G401 (cell line): ENCODE measurements at regions not wholly inside any gene's neighbourhood (a gene's known extent, or its start where the extent isn't known, plus 50 kb on each side); places are given as distances from the start of the nearest gene placed in this dataset.

Source experiments
- DNase-seq: peaks from one replicate; pipeline ENCODE4 v3.0.0-alpha.2; 2015; ENCODE audit warnings: low spot score
- in situ Hi-C: cut with HindIII; loops from 2 replicates; pipeline ENCODE4 v1.10.0; 2016; ENCODE audit warnings: low sequenced_read_pairs, mixed read lengths

DNA sequence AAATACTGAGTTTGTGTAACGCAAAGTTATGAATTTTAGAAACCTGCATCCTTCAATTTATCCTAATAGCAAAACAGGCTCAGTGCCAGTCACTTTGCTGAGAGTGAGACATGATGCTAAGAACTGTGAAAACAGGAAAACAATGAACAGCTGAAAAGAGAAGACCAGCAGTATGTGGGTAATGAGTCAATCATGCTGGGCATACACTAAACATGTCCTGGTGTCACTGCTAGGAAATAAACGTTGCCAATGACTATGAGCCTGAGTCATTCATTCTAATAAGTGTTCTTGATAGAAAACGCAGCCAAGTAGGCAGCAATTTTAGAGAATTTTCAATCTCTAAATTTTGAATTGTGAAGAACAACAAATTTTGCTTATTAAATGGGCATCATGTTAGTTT is 237.3 kb downstream of the GALR1 start:
- in situ Hi-C loops = no loop called here
- DNase-seq = no peak

DNA sequence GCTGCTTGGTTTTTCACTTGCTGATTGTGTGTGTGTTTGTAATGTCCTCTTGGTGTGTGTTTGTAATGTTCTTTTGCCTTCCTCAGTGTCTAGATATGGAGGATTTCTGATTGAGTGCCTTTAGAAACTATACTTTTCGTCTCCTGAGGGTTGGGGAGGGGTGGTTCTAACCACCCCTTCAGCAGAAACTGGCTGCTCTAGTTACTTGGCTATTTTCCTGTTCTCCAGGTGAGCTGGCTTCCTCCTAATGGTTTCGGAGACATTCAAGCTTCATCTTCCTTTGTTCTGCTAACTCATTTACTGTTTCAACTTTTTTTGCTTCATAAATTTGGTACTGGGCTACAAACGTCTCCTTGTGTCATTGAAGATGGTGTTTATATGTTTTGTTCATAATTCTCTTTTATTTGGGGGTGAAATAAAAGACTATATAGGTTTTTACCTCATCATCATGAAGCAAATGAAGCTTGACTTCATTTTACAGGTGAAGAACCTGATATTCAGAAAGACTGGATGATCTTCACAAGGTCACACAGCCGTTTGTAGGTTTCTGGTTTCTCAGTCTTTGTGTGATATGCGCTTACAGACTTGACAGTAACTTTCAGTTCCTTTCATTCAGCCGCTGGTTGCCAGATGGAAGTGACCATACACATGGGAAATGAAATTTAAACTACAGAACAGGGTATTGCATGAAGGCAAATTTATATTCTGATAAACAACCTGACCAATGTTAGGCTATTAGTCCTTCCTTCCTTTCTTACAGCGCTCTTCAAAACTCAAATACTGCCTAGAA is 238.5 kb downstream of the GALR1 start:
- no peak for DNase-seq
- in situ Hi-C loops = no loop called here

DNA sequence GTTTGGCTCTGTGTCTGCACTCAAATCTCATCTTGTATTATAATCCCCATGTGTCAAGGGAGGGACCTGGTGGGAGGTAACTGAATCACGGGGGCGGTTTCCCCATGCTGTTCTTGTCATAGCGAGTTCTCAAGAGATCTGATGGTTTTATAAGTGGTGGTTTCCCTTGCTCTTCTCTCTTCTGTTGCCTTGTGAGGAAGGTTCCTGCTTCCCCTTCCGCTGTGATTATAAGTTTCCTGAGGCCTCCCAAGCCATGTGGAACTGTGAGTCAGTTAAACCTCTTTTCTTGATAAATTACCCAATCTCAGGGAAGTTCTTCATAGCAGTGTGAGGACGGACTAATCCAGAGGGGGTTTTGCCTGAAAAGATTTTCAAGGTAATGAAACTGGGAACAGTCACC is 245.4 kb downstream of the GALR1 start:
- no peak for DNase-seq
- in situ Hi-C loops = no loop called here

DNA sequence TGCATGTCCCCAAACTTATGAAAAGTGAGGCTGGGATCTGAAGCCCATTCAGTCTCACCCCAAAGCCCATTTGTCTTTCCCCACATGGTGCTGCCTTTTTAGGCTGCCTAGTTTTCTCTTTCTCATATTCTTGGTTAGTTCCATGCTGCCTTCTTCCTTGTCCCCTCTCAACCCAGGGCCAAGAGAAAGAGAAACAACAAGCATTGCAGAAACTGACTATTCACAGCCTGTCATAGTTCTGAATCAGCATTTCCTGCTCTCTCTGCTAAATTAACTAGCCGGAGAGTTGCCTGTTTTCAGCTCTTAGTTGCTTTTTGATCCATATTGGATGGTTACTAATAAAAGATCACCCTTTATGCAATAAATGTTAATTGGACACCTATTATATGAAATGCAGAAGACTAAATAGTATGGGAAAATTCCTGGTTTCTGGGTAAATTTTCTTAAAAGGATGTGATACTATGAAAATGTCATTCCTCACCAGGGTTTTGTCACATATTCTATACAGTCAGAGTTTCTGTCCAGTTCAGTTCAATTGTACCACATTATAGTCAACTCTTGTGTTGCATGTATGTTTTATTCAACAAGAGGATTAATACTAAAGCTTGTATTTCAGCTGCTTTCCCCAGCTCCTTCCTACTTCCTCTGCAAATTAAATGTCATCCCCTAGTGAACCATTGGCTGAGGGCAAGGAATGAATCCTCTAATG is 246.5 kb downstream of the GALR1 start:
- DNase-seq = no peak
- in situ Hi-C loops = no loop called here

DNA sequence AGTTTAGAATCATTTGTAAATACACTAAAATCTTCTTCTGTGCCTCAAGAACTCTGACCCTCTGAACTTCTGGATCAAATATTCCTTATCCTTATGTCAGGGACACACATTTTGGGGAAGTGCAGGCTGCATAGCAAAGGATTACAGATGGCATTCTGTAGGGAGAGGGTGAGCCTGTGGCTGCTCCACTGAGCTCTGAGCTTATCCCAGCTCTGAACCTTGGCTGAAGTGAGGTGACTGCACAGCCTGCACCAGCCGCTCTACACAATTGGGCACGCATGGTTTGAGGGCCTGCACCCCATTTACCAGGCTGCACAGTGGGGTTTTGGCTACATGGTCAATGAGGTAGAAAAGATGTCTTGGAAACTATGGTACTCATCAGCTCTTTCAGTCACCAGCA is 251.6 kb downstream of the GALR1 start:
- no peak for DNase-seq
- in situ Hi-C loops = no loop called here

DNA sequence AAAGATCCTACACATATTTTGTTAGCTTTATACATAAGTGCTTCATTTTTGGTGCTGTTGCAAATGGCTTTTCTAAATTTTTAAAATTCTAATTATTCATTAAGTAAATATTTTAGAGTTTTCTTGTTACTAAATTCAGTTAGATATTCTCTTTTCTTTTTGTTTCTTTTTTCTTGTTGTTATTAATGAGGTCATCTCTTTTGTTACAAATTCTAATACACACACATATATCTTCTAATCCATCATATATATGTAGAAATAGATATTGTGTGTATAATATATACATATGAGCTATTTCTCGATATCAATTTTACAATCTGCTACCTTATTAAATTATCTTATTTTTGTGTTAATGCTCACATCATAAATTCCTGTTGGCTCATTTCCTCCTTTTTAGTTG is 255.9 kb downstream of the GALR1 start:
- DNase-seq = no peak
- in situ Hi-C loops = no loop called here

DNA sequence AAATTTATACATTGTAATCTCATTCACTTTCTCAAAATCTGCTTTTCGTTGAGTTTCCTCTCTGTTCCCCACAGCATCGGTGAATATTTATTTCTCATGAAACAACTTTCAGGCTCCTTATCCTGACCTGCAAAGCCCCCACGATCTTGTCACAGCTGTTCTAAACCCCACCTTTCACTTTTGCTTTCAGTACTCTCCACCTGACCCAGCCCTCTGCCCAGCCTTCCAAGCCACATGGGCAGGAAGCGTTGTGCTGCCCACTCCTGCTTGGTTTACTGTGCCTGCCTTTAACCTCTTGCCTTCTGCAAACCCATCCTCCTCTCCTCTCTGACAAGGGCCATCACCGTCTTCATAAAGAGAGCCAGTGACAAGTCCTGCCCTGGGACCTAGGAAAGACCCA is 262.5 kb downstream of the GALR1 start:
- no peak for DNase-seq
- in situ Hi-C loops = no loop called here

DNA sequence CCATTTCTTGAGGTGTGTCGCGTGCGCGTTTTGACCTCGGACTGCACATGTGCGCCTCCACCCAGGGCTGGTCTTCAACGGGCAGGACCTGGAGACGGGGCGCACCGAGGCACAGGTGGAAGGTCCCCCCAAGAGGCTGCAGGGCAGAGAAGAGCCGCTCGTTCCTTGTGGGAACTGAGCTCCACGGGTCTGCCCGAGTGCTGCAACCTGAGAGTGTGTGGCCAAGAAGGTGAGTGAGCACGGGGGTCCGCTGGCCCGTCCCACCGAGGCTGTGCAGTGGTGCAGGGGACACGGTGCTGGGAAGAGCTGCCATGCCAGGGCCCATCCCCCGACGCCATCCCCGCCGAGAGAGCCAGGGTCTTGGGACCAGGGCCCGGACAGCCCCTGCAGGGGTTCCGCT is 268.3 kb downstream of the GALR1 start:
- in situ Hi-C loops = no loop called here

DNA sequence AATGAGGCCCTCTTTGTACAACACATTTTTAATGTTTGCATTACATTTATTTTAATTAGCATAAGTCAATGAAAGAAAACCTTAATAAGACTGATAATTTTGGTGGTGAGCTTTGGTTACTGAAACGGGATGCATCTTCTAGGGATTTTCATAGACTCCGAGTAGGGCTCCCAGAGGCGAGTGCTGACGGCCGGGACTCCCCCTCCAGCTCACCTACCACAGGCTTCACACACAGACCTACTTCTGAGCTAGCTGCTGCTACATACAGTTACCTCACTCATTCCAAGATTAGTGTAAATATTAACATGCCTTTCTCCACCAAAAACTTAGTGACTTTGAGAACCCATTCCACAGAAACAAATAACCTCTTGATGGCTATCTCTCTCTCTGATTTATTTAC is 271.1 kb downstream of the GALR1 start:
- DNase-seq = no peak
- in situ Hi-C loops = no loop called here

More for the DNA sequence above, 268.3 kb downstream of the GALR1 start:
- no peak for DNase-seq

DNA sequence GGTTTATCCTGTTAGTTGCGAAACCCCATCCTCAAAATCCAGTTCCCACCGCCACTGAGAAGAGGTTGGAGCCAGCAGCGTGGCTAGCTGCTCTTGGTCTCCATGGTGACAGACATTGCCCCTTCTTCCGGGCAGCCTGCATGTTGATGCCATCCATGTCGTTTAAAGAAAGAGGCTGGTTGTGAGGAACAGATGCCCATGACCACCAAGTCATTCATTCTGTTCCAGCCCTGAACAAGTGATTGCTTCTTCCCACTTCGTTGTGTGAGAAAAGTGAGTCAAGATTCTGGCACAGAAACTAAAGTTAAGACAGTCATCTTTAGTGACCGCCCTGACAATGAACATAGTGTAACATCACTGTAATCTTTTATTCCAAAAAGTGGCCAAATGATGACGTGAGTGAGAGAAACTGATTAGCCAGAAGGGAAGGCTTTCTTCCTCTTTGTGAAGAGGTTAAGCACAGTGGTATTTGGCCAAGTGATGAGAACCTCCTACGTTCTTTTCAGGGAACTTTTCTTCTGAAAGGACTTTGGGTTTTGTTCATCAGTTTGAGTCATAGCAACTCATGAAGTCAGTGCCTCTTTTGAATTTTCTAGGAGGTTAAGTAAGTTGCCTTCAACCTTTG is 272.5 kb downstream of the GALR1 start:
- DNase-seq = no peak
- in situ Hi-C loops = no loop called here

DNA sequence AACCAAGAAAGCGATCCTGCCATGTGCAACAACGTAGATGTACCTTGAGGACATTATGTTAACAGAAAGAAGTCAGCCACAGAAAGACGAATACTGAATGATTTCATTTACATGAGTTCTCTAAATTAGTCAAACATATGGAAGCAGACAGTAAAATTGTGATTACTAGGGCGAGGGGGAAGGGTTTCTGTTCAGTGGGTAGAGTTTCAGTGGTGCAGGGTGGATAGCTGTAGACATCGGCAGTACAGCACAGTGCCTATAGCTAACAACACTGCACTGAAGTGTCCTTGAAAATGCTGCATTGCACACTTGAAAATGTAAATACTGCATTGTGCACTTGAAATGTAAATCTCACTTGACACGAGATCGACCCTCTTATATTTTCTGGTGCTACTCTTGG is 275.3 kb downstream of the GALR1 start:
- DNase-seq = no peak
- in situ Hi-C loops = no loop called here

DNA sequence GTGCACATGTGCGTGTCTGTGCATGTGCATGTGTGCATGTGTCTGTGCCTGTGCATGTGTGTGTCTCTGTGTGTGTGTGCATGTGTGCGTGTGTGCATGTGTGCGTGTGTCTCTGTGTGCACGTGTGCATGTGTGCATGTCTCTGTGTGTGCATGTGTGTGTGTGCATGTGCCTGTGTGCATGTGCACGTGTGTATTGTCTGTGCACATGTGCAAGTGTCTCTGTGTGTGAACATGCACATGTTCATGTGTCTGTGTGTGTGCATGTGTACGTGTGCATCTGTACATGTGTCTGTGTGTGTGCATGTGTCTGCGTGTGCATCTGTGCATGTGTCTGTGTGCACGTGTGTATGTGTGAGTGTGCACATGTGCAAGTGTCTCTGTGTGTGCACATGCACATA is 277.3 kb downstream of the GALR1 start:
- DNase-seq = no peak
- in situ Hi-C loops = no loop called here

DNA sequence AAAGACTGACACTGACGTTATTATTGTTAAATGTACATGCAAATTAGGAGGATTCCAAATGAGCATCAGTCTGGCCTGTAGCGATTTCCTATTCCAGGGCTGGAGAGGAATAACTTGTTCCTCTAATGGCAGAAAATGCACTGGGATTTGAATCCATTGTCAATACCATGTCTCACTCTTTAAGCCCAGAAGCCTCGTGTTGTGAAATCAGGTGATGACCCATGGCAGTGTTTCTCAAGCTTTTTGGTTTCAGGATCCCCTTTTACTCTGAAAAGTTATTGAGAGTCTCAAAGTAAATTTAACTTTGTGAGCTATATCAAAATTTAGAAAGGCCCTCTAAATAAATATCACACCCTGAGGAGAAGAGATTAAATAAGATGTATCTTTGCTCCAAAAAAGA is 279.2 kb downstream of the GALR1 start:
- in situ Hi-C loops = no loop called here
- DNase-seq = no peak

DNA sequence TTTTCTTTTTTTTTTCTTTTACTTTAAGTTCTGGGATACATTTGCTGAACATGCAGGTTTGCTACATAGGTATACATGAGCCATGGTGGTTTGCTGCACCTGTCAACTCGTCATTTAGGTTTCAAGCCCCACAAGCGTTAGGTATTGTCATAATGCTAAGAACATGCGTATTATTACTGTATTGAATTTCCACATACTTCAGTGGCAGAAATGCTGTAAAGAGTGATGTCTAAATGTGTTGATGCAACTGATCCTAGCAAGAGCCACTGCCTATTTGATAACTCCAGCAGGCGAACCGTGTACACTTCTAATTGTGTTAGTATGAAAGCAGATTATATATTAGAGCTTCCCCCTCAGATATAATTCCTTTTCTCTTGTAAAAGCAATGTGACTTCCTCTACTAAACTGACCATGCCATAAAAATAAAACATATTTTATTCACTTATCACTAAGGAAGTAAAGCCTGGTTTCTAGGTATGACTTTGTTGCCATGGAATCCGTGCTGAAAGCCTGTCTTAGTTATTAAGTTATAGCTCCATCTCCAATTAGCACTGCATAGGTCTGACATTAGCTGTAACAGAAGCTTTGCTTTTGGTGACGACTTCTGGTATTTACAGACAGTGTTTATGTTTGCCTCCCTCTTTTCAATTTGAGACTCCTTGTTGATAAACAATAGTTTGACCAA is 280.0 kb downstream of the GALR1 start:
- in situ Hi-C loops = no loop called here

DNA sequence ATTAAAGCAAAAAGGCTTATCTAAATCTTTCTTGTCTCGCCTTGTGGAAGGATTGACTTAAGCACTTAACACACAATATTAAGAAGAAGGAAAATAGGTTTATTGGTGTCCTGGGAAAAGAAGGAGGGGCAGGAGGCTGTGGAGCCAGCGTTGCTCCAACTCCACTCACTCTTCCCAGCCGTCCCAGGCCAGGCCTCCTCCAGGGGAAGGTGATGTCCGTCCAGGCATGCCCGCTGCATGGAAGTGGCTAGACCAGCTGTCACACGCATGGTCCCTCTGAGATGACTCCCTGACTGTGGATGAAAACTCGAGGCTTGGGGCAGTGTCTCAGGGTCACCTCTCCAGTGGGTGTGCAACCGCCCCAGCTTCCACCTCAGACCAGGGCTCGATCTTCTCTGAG is 281.1 kb downstream of the GALR1 start:
- in situ Hi-C loops = no loop called here
- DNase-seq = no peak

More for the DNA sequence above, 280.0 kb downstream of the GALR1 start:
- no peak for DNase-seq

DNA sequence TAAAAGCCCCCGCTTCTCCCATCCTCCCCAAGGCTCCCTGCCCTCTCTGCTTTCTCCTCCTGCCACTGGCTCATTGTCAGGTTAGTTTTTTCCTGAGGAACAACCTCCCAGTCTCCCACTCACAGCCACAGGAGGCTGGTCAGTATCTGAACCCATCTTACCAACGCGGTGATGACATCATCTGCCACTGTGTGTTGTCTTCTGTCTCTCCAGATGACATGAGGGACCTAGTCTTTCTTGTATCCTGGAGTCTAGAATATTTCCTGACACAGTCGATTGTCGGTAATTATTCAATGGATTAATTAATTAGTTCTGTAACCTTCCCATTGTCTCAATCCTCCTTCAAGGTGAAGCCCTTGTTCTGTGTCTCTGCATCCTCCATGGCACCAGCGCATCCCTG is 290.2 kb downstream of the GALR1 start:
- DNase-seq = no peak
- in situ Hi-C loops = no loop called here

DNA sequence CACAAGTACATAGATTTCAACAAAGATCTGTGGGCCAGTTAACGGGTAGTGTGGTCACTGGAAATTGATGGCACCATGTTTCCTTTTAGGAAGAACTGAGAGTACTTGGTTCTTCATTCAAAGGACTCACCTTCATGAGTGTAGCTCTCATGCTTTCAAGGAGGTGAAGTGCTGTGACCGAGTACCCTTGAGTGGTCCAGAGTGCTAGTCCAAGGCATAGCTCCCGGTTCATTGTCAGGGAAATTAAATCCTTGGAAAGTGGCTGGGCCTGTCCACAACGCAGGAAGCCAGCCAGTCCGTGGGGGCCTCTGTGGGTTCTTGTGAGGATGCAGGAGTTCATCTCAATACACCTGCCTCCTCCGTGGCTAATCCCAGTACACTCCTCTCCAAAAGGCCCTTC is 295.1 kb downstream of the GALR1 start:
- no peak for DNase-seq
- in situ Hi-C loops = no loop called here

DNA sequence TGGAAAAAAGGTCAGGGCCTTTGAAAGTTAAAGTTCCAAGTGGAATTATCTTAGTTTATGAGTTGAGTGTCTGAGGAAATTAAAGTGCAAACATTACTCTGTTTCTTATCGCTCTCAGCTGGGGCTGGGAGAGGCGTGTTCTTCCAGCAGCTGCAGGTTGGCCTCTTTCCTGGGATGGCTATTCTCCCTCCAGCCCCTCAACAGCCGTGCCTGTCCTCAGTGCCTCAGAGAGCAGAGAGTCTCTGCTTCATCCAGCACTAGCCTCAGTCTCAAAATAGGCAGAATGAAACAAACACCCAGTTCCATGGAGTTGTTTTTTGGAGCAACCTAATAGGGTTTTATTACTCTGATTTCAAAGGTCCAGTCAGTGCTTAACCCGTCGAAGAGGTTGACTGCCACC is 298.1 kb downstream of the GALR1 start:
- no peak for DNase-seq
- in situ Hi-C loops = no loop called here

DNA sequence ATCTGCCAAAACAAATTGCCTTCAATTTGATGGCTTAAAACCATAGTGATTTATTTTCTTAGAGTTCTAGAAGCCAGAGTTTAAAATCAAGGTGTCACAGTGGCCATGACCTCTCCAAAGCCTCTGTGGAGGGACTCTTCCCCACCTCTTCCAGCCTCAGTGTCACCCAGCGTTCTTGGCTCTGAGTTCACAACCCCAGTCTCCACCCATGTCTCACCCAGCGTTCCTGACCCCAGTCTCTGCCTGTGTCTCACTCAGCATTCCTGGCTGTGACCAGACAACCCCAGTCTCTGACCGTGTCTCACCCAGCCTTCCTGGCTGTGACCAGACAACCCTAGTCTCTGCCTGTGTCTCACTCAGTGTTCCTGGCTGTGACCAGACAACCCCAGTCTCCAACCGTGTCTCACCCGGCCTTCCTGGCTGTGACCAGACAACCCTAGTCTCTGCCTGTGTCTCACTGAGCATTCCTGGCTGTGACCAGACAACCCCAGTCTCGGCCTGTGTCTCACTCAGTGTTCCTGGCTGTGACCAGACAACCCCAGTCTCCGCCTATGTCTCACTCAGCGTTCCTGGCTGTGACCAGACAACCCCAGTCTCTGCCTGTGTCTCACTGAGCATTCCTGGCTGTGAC is 299.3 kb downstream of the GALR1 start:
- in situ Hi-C loops = no loop called here
- no peak for DNase-seq

DNA sequence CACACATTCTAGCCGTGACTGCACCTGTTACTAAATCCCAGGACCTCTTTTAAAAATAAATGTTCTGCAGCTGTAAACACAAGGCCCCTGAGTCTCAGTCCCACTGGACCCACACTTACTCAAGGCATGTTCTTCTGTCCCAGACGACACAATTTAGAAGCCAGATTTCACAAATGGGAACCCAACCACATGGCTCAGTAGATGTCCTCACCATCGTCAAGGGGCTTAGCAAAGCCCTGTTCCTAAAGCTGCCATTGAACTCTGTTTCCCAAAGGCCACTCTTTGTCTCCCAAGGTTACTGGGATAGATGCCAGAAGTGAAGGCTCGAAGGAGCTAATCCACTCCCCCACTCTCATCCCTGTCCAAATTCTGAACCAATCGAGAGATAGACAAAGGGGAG is 301.0 kb downstream of the GALR1 start:
- in situ Hi-C loops = no loop called here
- no peak for DNase-seq
